ENCODE measurements at regions not wholly inside any gene's neighbourhood (a gene's known extent, or its start where the extent isn't known, plus 50 kb on each side); places are given as distances from the start of the nearest gene placed in this dataset.

- ATAC-seq (ENCODE audit: low read depth), result no peak
Measured at GRCh38 chr6:139693735-139694134, 319.3 kb upstream of the CITED2 start.

GRCh38 chr6:139690007-139690406, 315.6 kb upstream of the CITED2 start:
- no peak overlapping the region for H3K4me3 ChIP-seq (ENCODE audit: severe bottlenecking)
- H3K4me1 ChIP-seq (ENCODE audit: insufficient read depth, poor library complexity, severe bottlenecking), result no peaks in the 10 kb centered on the region
- no peaks in the 10 kb centered on the region for H3K36me3 ChIP-seq (ENCODE audit: low read depth)
- peaks cover 2% of the 10 kb centered on the region for H3K9me3 ChIP-seq (ENCODE audit: severe bottlenecking)
- TF ChIP-seq CTCF (IDR thresholded peaks at IDR 0.05; ENCODE audit: poor library complexity, severe bottlenecking), result no peak
- H3K27me3 ChIP-seq (ENCODE audit: insufficient read depth, poor library complexity, severe bottlenecking), result no peaks in the 10 kb centered on the region
- H3K27ac ChIP-seq (ENCODE audit: poor library complexity, severe bottlenecking), result no peak overlapping the region
- DNase-seq (ENCODE audit: low spot score) (no peak), ATAC-seq (ENCODE audit: low read depth) (no peak)

More at GRCh38 chr6:139693735-139694134, 319.3 kb upstream of the CITED2 start:
- DNase-seq (ENCODE audit: low spot score), result no peak
- Histone ChIP-seq H3K4me3 (ENCODE audit: severe bottlenecking) (no peak overlapping the region), H3K36me3 (ENCODE audit: low read depth) (no peaks in the 10 kb centered on the region), H3K27me3 (ENCODE audit: insufficient read depth, poor library complexity, severe bottlenecking) (no peaks in the 10 kb centered on the region), H3K4me1 (ENCODE audit: insufficient read depth, poor library complexity, severe bottlenecking) (no peaks in the 10 kb centered on the region), H3K9me3 (ENCODE audit: severe bottlenecking) (peaks cover 2% of the 10 kb centered on the region), H3K27ac (ENCODE audit: poor library complexity, severe bottlenecking) (no peak overlapping the region)
- TF ChIP-seq CTCF (IDR thresholded peaks at IDR 0.05; ENCODE audit: poor library complexity, severe bottlenecking), result no peak

- ATAC-seq (ENCODE audit: low read depth) (no peak), DNase-seq (ENCODE audit: low spot score) (no peak)
- Histone ChIP-seq H3K27me3 (ENCODE audit: insufficient read depth, poor library complexity, severe bottlenecking) (no peaks in the 10 kb centered on the region), H3K27ac (ENCODE audit: poor library complexity, severe bottlenecking) (no peak overlapping the region), H3K4me1 (ENCODE audit: insufficient read depth, poor library complexity, severe bottlenecking) (no peaks in the 10 kb centered on the region), H3K36me3 (ENCODE audit: low read depth) (no peaks in the 10 kb centered on the region), H3K9me3 (ENCODE audit: severe bottlenecking) (no peaks in the 10 kb centered on the region), H3K4me3 (ENCODE audit: severe bottlenecking) (no peak overlapping the region)
- no peak for TF ChIP-seq CTCF (IDR thresholded peaks at IDR 0.05; ENCODE audit: poor library complexity, severe bottlenecking)
Measured at GRCh38 chr6:139687055-139687454, 312.6 kb upstream of the CITED2 start.

- DNase-seq (ENCODE audit: low spot score) (no peak), ATAC-seq (ENCODE audit: low read depth) (no peak)
- TF ChIP-seq CTCF (IDR thresholded peaks at IDR 0.05; ENCODE audit: poor library complexity, severe bottlenecking), result no peak
- no peaks in the 10 kb centered on the region for H3K36me3 ChIP-seq (ENCODE audit: low read depth)
- H3K4me1 ChIP-seq (ENCODE audit: insufficient read depth, poor library complexity, severe bottlenecking), result no peaks in the 10 kb centered on the region
- no peak overlapping the region for H3K27ac ChIP-seq (ENCODE audit: poor library complexity, severe bottlenecking)
- H3K9me3 ChIP-seq (ENCODE audit: severe bottlenecking), result no peaks in the 10 kb centered on the region
- no peaks in the 10 kb centered on the region for H3K27me3 ChIP-seq (ENCODE audit: insufficient read depth, poor library complexity, severe bottlenecking)
- no peak overlapping the region for H3K4me3 ChIP-seq (ENCODE audit: severe bottlenecking)
Measured at GRCh38 chr6:139686308-139686707, 311.9 kb upstream of the CITED2 start.

GRCh38 chr6:139685009-139685408, 310.6 kb upstream of the CITED2 start:
- H3K4me1 ChIP-seq (ENCODE audit: insufficient read depth, poor library complexity, severe bottlenecking), result no peaks in the 10 kb centered on the region
- DNase-seq (ENCODE audit: low spot score), result no peak
- no peaks in the 10 kb centered on the region for H3K27me3 ChIP-seq (ENCODE audit: insufficient read depth, poor library complexity, severe bottlenecking)
- TF ChIP-seq CTCF (IDR thresholded peaks at IDR 0.05; ENCODE audit: poor library complexity, severe bottlenecking), result no peak
- H3K36me3 ChIP-seq (ENCODE audit: low read depth), result no peaks in the 10 kb centered on the region
- no peak overlapping the region for H3K4me3 ChIP-seq (ENCODE audit: severe bottlenecking)
- no peaks in the 10 kb centered on the region for H3K9me3 ChIP-seq (ENCODE audit: severe bottlenecking)
- no peak overlapping the region for H3K27ac ChIP-seq (ENCODE audit: poor library complexity, severe bottlenecking)
- no peak for ATAC-seq (ENCODE audit: low read depth)

All from RWPE2 (cell line).